Posterior vena cava (tissue), 2 donors: ENCODE measurements at regions not wholly inside any gene's neighbourhood (a gene's known extent, or its start where the extent isn't known, plus 50 kb on each side); places are given as distances from the start of the nearest gene placed in this dataset.

Experiments used
- DNase-seq: peaks from one replicate; pipeline ENCODE4 v3.0.0-alpha.2; 2020; ENCODE audit warnings: low spot score
- intact Hi-C, 2 donors: fragments of 100-400 bp; cut with DNase I; formaldehyde crosslinking; loops; one replicate each; pipeline versions ENCODE4 v1.14.1 to v1.14.2; 2022 to 2023
- donor health status: DM: yes; HTN: yes; CAD: no.
- donor health status: DM: yes; HTN: yes; CAD: no.

DNA sequence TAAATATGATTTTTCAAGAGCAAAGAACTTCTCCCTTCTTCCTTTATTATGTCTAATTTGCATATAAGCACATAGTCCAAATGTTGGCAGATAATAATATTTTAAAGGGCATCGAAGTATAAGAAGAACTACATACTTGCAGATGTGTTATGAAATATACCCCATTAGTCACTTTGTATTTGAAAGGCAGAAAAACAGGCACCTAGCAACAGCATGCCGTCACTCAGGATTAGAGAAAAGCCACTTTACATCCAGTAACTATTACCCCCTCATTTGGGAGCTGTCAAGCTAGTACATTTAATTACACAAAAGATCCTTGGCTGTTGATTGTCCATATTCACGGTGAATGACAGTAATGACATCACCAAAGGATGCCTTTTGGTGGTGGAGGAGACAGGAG, 99.3 kb upstream of the ARMC2 start:
- no peak for DNase-seq
- intact Hi-C loops: loop anchor here in 1 of 2 donors (10.0 kb wide), 1 partner anchor 74 kb away; no protein-coding TSS in a partner anchor

DNA sequence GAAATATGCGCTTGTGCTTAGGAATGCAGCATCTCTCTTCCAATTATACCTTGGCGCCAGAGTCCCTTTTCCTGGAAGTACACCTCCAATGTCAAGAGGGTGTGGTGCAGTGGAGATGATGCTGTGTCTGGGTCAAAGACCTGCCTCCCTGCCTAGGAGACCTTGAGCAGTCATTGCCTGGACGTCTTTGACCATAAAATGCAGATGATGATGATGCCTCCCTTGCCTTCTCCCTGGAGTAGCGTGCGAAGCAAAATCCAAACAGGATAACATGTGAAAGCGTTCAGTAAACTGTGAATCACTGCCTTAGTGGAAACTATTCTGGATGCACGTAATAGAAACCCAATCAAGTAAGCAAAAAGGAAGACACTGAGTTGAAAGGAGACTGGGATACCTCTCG, 97.4 kb upstream of the ARMC2 start:
- no peak for DNase-seq
- intact Hi-C loops: no loop called here

DNA sequence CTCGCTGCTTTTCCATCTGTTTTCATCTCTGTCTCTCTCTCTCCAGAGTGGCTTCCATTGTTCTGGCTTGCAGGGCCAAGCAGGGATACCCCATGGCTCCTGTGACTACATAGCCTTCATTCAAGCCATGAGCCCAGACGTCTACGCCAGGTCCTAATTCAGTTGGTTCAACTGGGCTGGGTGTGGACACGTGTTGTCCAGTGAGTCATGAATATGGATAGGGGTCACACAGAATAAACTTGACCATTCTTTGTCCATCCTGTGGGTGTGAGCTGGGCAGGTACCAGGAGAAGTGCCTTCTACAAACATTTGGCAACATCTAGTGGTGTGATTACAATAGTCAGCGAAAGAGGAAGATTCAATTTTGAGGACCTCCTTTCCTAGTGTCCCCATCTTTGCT, 96.9 kb upstream of the ARMC2 start:
- DNase-seq: no peak
- intact Hi-C loops: no loop called here

DNA sequence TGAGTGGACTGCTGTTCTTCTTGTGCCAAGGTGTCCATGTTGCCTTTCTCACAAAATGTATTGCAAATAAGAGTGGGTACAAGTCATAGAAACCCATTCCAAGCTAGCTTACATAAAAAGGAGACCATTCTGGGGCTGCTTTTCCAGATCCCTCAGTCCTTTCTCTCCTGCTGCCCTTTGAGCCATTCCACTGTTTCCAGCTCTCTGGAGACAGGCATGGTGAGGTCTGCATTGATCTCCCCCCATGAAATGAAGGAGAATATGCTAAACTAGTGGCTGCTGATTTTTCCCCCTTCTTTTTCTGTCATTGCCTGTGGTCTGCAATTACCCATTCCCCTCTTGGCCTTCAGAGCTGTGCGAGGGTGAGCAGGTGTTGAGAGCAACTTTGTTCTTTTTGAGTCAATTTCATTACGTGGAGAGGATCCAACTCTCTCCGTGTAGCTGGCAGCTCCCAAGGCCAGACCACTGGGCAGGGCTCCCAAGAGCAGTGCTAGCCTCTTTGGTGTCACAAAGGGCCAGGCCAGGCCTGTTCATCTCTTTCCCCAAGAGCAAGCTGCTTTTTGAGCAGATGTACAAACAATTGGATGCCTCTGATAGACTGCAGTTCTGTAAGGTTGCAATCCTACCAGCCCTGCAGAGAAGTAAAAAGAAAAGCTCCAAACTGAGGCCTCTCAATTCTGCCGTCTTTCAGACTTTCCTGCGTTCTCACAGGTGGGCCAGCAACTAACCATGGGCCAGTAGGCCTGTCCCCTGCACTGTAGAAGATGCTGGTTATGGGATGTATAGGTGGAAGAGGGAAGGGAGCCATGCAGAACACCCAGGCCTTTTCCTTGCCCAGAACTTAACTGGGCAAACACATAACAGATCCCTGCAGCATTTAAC, 96.1 kb upstream of the ARMC2 start:
- DNase-seq: no peak
- intact Hi-C loops: no loop called here

DNA sequence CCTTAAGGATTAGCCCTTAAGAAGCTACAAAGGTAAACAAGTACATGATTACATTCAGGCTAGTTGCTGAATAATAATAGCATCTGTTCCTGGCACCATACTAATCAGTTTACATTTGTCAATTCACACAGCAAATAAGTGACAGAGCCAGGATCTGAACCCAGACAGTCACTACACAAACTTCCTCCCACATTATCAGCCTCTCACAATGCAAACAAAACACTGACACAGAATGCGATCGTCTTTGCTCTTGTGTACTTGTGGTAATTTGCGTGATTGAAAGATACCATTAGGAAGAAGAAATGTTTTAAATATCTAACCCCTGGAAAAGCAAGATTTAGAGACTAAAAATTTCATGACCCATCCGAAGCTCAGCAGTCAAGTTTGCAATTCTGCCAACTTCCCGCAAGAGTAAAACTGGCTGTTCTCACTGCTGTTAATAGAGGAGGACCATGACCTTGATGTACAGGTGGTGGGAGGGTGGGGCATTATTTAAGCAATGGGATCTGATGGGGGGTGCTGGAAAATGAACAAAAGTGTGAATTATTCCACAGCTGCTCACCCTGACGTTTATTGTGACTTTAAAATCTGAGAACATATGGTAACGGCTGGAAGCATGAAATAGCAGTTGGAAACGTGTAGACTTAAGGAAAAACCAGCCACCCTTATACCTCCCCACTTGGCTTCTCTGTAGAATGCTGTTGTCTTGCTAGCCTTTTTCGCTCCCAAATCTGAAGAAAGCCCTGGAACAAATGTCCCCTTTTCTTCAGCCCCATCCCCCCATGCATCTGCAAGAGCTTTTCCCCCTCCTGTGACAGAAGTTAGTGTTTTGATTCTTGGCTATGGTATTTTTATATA, 95.3 kb upstream of the ARMC2 start:
- intact Hi-C loops: no loop called here
- no peak for DNase-seq

DNA sequence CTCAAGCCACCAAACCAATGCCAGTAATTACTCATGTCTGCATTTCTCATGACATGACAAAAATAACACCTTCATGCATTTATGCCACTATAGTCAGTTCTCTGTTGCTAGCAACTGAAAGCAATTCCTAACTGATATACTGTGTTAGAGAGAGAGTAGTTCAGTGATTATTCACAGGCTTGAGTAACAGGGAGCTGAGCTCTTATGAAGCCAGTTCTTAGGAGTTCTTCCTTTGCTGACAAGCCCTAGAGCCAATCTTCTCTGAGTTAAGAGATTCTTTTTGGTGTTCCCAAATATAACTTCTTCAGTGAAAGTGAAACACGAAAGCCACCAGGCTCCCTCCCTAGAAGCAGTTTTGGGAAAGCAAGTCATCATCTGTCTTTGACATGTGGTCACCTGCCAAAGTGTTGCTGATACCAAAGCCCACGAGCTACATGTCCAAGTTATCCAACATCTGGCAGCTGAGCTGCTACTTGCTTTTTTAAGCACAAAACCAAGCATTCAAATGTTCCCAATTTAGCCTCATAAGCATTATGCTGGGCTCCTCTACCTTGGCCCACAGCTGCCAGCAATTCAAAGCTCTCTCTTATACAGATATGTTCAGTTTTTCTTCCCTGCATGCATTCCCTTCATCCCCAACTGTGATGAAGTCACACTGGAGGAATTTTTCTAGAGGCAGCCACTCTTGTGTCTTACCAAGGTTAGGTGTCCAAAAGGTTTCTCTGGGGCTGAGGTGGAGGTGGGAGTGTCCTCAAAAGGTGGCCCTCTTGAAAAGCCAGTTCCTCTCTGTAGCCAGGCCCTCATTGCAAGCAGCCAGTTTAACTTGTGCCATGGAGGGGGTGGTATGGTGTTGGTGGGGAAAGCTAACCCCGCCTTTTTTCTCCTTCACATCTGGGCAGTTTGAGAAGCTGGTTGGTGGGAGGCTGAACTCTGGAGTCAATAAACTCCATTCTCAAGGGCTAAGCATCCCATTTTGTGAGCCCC, 92.7 kb upstream of the ARMC2 start:
- intact Hi-C loops: no loop called here
- no peak for DNase-seq

DNA sequence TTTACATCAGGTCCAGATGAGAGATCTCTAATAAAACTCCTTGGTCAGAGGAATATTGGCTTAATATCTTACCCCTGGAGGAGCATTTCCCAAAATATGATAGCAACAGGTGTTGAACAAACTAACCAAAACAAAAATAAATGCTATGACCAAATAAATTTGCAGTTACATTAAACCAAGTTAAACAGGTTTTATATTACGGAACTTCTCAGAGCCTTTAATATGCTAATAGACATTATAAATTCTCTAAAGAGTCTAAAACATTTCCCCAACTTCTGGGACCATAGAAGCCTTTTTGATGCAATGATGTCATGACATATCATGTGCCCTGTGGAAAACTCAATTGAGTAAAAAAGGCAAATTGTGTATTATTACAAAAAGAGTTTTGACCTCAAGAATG, 90.9 kb upstream of the ARMC2 start:
- intact Hi-C loops: no loop called here
- DNase-seq: no peak

DNA sequence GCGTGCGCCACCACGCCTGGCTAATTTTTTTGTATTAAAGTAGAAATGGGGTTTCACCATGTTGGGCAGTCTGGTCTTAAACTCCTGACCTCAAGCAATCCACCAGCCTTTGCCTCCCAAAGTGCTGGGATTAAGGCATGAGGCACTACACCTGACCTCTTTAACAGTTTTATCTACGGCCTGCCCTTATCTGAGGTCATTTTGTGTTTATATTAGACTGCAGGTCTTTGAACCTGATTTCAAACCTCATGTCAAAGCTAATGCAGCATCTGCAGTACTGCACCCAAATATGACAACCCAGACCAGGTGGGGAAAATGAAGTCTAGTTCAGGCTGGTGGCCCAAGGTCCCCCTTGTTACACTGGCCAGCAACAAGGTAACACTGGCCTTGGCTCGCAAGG, 89.3 kb upstream of the ARMC2 start:
- intact Hi-C loops: no loop called here

DNA sequence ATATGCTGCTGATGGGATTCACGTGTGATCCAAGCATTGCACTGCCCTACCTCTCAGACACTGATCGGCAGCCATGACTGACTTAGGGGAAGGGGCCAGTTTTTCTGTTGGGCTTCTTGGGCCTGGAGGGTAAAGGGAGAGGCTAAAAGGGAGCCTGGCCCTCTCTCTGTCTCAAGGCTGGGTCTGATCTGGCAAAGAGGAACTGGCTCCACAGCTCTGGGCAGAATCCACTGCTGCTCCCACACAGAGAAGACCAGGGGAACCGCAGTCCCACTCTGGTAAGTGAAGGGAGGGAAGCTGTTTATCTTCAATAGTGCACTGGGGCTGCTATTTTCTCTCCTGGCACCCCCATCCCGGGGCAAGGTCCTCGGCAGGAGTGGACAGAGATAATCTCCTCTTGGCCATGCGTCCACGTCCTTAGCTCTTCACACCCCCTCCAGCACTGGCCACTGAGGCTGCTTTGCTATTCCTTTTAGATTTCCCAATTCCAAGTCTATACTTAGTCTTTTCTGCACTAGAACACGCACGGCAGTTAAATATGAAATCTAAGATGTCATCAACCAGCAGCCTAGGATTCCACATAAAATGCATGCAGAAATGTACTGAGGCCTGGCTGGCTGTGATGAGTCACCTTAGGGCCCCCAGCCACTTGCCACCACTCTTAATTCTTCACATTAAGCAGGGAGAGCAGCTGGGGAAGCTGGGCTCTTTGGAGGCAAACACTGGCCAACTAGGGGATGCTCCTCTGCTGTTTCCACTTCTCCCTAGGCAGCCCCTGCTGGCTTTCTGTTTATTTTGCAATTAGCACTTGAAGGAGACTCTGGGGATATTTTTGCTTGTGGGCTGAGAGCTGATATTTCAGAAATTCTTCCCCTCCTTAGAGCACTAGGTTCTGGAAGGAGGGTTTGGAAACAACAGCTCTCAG, 87.8 kb upstream of the ARMC2 start:
- DNase-seq: no peak

More for the DNA sequence above, 89.3 kb upstream of the ARMC2 start:
- DNase-seq: no peak

DNA sequence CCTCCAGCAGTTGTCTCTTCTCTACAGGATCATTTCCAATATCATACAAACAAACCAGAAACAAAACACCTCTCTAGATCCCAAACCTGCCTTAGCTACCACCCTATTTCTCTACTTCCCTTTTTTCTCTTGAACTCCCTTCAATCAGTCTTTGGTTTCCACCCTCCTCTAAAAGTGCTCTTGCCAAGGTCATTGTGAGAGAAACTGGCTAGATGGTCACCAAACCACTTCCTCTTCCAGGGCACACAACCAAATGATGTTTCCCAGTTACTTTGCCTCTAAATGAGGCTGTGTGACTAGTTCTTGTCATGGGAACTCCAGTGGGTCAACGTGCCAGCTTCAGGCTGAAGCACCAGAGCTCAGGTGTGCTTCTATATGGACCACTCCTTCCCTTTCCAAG, 85.8 kb upstream of the ARMC2 start:
- DNase-seq: no peak
- intact Hi-C loops: no loop called here

More for the DNA sequence above, 87.8 kb upstream of the ARMC2 start:
- intact Hi-C loops: no loop called here

DNA sequence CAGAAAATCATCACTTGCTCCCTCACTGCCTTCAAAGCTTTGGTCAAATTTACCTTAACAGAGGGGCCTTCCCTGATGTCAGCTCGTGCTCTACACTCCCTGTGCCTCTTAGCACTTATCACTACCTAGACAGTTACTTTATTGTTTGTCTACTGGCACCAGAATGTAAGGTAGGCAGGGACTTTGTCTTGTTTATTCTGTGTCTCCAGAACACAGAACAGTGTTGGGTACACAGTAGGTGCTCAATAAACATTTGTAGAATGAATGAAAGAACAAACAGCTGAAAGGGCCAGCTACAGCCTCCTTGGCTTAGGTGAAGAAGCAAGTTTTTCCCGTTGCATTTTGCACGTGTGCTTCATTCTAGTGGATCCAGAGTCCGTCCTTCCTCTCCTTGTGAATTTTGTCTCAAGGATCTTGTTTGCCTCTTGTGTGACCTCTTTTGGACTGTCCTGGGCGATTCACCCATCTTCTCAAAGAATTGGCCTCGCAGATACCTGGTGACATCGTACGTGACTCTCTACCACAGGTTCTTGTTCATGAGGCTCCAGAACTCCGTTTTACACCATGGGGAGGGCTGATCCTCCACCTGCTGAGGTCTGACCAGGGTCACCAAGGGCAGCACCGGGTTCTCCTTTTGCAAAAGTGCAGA, 84.2 kb upstream of the ARMC2 start:
- intact Hi-C loops: no loop called here
- no peak for DNase-seq

DNA sequence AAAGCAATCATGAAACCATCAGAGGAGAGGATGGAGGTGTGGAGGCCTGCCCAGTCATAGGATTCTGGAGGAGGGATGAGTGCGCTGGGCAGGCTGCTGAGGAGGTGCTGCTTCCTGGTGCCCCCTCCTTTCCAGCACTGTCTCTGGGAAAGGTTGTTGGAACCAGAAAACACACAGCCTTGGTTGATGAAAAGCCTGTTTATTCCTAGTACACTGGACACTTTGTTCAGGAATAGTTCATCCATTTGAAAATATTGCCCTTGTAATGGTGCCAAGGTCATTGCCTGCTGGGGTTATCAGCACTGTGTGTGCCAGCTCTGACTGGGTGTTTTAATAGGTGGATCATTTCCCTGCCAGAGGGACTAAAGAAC, 83.7 kb upstream of the ARMC2 start:
- DNase-seq: no peak

DNA sequence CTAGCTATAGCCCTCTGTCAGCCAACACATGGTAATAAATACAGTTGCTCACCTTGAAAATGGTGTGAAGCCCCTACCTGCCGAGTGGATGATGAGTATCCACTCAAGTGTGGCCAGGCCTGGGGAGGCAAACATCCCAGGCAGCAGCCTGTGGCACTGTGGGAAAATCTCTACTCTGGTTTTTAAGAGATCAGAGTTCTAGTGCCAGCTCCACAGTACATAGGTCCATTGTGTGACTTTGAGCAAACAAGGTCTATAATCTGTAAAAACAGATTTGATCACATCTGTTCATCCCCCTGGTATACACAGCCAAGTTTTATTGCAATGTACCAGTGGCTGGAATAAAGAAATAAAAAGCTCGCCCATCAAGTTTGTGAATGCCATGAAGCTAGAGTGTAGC, 82.7 kb upstream of the ARMC2 start:
- DNase-seq: no peak
- intact Hi-C loops: no loop called here

More for the DNA sequence above, 83.7 kb upstream of the ARMC2 start:
- intact Hi-C loops: no loop called here

DNA sequence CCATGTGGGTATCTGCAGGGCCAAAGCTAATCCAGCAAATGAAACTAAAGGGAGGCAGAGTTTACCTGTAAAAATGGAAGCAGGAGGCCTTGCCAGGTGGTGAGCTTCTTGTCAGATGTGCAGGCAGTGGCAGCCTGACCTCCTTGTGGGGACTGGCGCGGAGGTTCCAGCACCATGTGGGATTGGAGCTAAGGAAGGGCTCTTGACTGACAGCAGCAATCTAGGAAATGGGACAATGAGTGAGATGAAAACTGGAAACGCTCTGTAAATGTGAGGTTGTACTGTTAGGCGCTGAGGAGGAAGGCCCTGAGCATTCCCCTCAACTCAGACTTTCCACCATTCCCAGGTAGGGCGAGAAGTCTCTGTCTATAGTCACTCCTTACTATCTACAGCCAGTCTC, 81.8 kb upstream of the ARMC2 start:
- intact Hi-C loops: no loop called here

DNA sequence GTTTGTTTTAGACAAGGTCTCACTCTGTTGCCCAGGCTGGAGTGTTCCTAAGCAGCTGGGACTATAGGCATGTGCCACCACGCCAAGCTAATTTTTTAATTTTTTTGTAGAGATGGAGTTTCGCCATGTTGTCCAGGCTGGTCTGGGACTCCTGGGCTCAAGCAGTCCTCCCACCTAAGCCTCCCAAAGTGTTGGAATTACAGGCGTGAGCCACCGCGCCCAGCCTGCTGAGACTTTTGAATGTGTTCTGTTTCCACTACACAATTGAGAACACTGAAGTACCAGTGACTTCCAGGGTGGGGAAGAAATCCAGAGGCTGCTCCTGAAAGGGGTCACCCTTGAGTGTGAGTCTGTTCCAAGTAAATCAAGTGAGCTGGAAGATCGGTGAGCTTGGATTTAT, 81.3 kb upstream of the ARMC2 start:
- DNase-seq: no peak
- intact Hi-C loops: no loop called here

More for the DNA sequence above, 81.8 kb upstream of the ARMC2 start:
- DNase-seq: no peak

DNA sequence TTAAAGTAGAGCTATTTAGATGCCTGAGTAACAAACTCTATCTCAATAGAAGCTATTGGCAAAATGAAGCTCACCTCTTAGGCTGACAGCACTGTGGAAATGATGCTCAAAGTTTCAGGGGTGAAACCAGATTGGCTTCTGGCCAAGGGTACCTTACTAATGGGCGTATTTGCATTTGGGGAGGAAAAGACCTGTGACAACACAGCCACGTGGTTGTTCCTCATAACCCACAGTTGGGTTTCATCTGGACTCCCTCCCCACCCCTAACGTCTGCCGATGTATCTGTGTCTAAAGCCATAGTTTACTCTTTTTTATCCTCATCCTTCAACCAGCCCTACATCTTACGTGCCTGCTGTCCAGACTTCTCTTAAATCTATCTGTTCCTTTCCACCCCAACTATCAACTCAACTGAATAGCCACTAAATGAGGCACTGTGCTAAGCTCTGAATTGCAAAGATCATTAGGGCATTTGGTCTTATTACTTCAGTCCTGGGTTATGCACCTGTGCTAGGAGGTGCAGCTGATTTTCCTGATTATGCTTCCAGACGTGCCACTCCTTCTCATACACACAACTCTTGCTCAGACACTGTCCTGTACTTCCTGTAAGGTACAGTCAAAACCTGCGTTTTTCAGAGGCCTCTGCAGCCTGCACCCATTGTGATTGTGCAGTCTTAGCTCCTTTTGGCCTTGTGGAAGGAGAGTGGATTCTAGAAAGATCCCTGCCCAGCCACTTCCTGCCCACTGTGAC, 80.6 kb upstream of the ARMC2 start:
- intact Hi-C loops: no loop called here
- no peak for DNase-seq

DNA sequence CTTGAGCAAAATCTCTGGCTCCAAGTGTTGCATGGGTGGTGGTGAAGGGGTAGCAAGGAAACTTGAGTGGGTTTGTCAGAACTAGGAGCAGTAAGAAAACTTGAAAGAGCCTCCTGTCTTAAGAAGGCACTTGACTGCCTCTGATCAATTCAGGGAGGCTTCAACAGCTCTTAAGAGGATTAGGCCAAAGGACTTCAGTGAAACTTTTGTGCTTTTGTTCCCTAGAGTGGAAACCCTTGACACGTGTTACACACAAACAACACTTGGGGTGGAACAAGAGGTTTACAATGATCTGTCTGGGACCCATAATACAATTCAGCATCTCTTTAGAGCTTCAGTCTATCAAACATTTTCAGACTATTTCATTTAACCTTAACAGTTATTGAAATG, 80.1 kb upstream of the ARMC2 start:
- intact Hi-C loops: no loop called here

More for the DNA sequence above, 80.1 kb upstream of the ARMC2 start:
- no peak for DNase-seq
